Coronary artery (tissue), 2 donors: ENCODE measurements at regions not wholly inside any gene's neighbourhood (a gene's known extent, or its start where the extent isn't known, plus 50 kb on each side); places are given as distances from the start of the nearest gene placed in this dataset.

Experiments used
- DNase-seq: peaks from one replicate; pipeline ENCODE4 v3.0.0-alpha.2; 2017; ENCODE audit warnings: low spot score
- H3K27ac ChIP-seq, 2 donors: fragments of 200-600 bp; sonication (generic); one replicate each; pipeline ENCODE4 v1.5.1; 2016 to 2019
- H3K4me3 ChIP-seq: fragments of 200-600 bp; sonication (generic); 2 replicates; pipeline ENCODE4 v1.5.1; 2016; ENCODE audit warnings: mild to moderate bottlenecking, moderate library complexity
- CTCF ChIP-seq: fragments of 200-600 bp; sonication (generic); IDR thresholded peaks from one replicate; pipeline ENCODE4 v1.5.1; 2019; ENCODE audit warnings: antibody characterized with exemption

- Histone ChIP-seq H3K27ac (no peak overlapping the region), H3K4me3 (no peak overlapping the region)
- DNase-seq: no peak
- no peak for TF ChIP-seq CTCF
These were observed 118.2 kb upstream of the C7orf33 start for GRCh38 chr7:148472406-148472805.

- TF ChIP-seq CTCF: no peak
- H3K4me3 ChIP-seq: no peak overlapping the region
- DNase-seq: no peak
- no peak overlapping the region for H3K27ac ChIP-seq
These were observed 116.7 kb upstream of the C7orf33 start for GRCh38 chr7:148473703-148474480.

GRCh38 chr7:148474481-148475025, 116.0 kb upstream of the C7orf33 start:
- H3K27ac ChIP-seq: no peak overlapping the region
- TF ChIP-seq CTCF: no peak
- H3K4me3 ChIP-seq: no peak overlapping the region
- DNase-seq: no peak

- no peak overlapping the region for H3K4me3 ChIP-seq
- no peak for DNase-seq
- TF ChIP-seq CTCF: no peak
- H3K27ac ChIP-seq: no peak overlapping the region
These were observed 112.0 kb upstream of the C7orf33 start for GRCh38 chr7:148478551-148478950.

- DNase-seq: no peak
- no peak for TF ChIP-seq CTCF
- H3K4me3 ChIP-seq: peak overlapping the region; percentile 7
- no peak overlapping the region for H3K27ac ChIP-seq
These were observed 110.0 kb upstream of the C7orf33 start for GRCh38 chr7:148480479-148481146.

GRCh38 chr7:148481147-148481526, 109.4 kb upstream of the C7orf33 start:
- TF ChIP-seq CTCF: no peak
- H3K27ac ChIP-seq: no peak overlapping the region
- peak overlapping the region; percentile 7 for H3K4me3 ChIP-seq
- no peak for DNase-seq
